RWPE2 (cell line): ENCODE measurements at regions not wholly inside any gene's neighbourhood (a gene's known extent, or its start where the extent isn't known, plus 50 kb on each side); places are given as distances from the start of the nearest gene placed in this dataset.

ENCODE experiments used
- ATAC-seq: fragments of 200-7000 bp; cut with Tn5 transposase; 3 replicates; pipeline ENCODE4 v1.9.1; 2021; ENCODE audit warnings: low read depth
- DNase-seq: peaks from one replicate; pipeline ENCODE4 v3.0.0-alpha.2; 2020; ENCODE audit warnings: low spot score
- H3K27ac ChIP-seq: fragments of 450-650 bp; 2 replicates; pipeline ENCODE4 v1.5.1; 2017; ENCODE audit warnings: mild to moderate bottlenecking; ENCODE audit not compliant: poor library complexity, severe bottlenecking
- H3K27me3 ChIP-seq: fragments of 250-450 bp; sonication (Bioruptor Pico); 2 replicates; pipeline ENCODE4 v1.5.1; 2021; ENCODE audit warnings: mild to moderate bottlenecking, moderate library complexity; ENCODE audit not compliant: insufficient read depth, poor library complexity, severe bottlenecking
- H3K36me3 ChIP-seq: fragments of 250-450 bp; sonication (Bioruptor Pico); 2 replicates; pipeline ENCODE4 v1.5.1; 2020; ENCODE audit warnings: low read depth, mild to moderate bottlenecking, moderate library complexity
- H3K4me1 ChIP-seq: fragments of 250-450 bp; sonication (Bioruptor Pico); 2 replicates; pipeline ENCODE4 v1.5.1; 2021; ENCODE audit warnings: mild to moderate bottlenecking, moderate library complexity; ENCODE audit not compliant: insufficient read depth, poor library complexity, severe bottlenecking
- H3K4me3 ChIP-seq: fragments of 250-450 bp; sonication (Bioruptor Pico); 2 replicates; pipeline ENCODE4 v1.5.1; 2021; ENCODE audit warnings: mild to moderate bottlenecking, moderate library complexity; ENCODE audit not compliant: severe bottlenecking
- H3K9me3 ChIP-seq: fragments of 250-450 bp; sonication (Bioruptor Pico); 2 replicates; pipeline ENCODE4 v1.5.1; 2021; ENCODE audit warnings: mild to moderate bottlenecking, moderate library complexity; ENCODE audit not compliant: severe bottlenecking
- TF ChIP-seq, protein P1 (sequence below): fragments of 450-650 bp; IDR thresholded peaks from one replicate; pipeline ENCODE4 v1.5.1; 2017; ENCODE audit warnings: mild to moderate bottlenecking, moderate library complexity; ENCODE audit not compliant: poor library complexity, severe bottlenecking

DNA sequence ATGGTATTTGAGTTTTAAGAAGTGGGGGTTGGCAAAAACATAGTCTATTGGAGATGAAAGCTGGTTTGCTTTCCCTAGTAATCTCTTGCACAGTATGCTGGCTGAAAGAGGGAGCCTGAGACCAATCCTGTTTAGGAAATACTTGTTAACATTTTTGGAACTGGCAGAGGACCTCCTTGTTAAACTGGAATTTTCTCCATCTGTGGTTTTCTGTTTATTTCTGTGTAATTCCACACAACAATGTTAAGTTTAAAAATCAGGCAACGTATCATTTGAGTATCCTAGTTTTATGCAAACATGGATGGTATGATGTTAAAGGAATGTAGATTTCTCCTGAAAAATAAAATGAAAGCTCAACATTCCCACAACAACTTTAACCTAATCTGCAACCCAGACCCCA is 536.0 kb upstream of the TBL1XR1 start:
- TF ChIP-seq, protein P1, sequence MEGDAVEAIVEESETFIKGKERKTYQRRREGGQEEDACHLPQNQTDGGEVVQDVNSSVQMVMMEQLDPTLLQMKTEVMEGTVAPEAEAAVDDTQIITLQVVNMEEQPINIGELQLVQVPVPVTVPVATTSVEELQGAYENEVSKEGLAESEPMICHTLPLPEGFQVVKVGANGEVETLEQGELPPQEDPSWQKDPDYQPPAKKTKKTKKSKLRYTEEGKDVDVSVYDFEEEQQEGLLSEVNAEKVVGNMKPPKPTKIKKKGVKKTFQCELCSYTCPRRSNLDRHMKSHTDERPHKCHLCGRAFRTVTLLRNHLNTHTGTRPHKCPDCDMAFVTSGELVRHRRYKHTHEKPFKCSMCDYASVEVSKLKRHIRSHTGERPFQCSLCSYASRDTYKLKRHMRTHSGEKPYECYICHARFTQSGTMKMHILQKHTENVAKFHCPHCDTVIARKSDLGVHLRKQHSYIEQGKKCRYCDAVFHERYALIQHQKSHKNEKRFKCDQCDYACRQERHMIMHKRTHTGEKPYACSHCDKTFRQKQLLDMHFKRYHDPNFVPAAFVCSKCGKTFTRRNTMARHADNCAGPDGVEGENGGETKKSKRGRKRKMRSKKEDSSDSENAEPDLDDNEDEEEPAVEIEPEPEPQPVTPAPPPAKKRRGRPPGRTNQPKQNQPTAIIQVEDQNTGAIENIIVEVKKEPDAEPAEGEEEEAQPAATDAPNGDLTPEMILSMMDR, result no peak
- no peaks in the 10 kb centered on the region for H3K27me3 ChIP-seq
- no peak overlapping the region for H3K4me3 ChIP-seq
- H3K36me3 ChIP-seq, result no peaks in the 10 kb centered on the region
- H3K9me3 ChIP-seq, result no peaks in the 10 kb centered on the region
- H3K4me1 ChIP-seq, result no peaks in the 10 kb centered on the region
- DNase-seq, result no peak
- ATAC-seq, result no peak
- H3K27ac ChIP-seq, result no peak overlapping the region

DNA sequence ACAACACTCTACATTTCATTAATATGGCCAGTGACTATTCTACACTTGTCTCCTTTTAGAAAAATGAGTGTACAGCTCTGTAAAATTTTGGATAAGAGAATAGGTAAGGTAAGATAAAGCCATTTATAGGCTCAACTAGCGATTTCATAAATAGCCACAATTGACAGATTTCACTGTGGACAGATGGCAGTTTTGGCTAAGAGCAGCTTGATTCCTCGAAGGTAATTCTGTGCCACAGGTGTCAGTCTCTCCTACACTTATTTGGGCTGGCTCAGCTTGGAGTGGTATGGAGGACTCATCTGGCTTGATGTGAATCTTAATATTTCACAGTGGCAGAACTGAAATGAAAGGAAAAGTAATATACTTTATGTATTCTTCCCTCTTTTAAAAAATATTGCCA is 536.7 kb upstream of the TBL1XR1 start:
- H3K27me3 ChIP-seq, result no peaks in the 10 kb centered on the region
- ATAC-seq, result no peak
- no peak overlapping the region for H3K27ac ChIP-seq
- no peak for DNase-seq
- no peak overlapping the region for H3K4me3 ChIP-seq
- H3K9me3 ChIP-seq, result no peaks in the 10 kb centered on the region
- TF ChIP-seq, protein P1, result no peak
- H3K4me1 ChIP-seq, result no peaks in the 10 kb centered on the region
- H3K36me3 ChIP-seq, result no peaks in the 10 kb centered on the region

DNA sequence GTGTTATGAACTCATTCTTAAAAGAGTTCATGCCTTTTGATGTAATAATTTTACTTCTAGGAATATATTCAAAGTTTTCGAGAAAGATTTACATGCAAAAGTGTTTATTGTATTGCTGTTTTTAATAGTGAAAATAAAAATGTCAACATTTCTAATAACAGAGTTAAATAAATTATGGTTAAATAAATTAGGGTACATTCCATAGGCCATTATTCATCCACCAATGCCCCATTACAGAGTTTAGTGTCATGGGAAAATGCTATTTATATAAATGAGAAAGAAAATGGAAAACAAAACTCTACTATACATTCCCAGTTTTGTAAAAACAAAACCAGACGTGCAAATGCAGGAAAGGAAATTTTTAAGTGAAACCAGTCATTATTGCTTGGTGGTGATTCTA is 538.1 kb upstream of the TBL1XR1 start:
- Histone ChIP-seq H3K27me3 (no peaks in the 10 kb centered on the region), H3K4me3 (no peak overlapping the region), H3K27ac (no peak overlapping the region), H3K4me1 (no peaks in the 10 kb centered on the region), H3K36me3 (no peaks in the 10 kb centered on the region), H3K9me3 (no peaks in the 10 kb centered on the region)
- TF ChIP-seq, protein P1, result no peak
- DNase-seq (no peak), ATAC-seq (no peak)

DNA sequence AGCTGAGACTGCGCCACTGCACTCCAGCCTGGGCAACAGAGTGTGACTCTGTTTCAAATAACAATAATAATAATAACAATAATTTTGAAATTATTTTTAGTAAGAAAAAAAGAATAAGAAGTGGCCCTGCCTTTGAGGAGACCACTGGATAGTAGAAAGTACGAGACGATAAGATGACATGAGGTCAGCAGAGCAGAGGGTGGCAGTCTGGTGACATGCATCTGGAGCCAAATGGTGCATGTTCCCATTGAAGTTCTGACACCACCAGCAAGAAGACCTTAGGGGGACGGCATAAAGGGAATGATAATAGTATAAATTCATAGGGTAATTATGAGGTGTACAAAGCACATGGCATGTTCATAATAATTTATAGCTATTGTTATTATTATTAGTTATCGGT is 542.2 kb upstream of the TBL1XR1 start:
- ATAC-seq, result no peak
- no peak overlapping the region for H3K27ac ChIP-seq
- DNase-seq, result no peak
- no peaks in the 10 kb centered on the region for H3K9me3 ChIP-seq
- no peaks in the 10 kb centered on the region for H3K27me3 ChIP-seq
- TF ChIP-seq, protein P1, result no peak
- H3K36me3 ChIP-seq, result no peaks in the 10 kb centered on the region
- H3K4me3 ChIP-seq, result no peak overlapping the region
- H3K4me1 ChIP-seq, result no peaks in the 10 kb centered on the region

DNA sequence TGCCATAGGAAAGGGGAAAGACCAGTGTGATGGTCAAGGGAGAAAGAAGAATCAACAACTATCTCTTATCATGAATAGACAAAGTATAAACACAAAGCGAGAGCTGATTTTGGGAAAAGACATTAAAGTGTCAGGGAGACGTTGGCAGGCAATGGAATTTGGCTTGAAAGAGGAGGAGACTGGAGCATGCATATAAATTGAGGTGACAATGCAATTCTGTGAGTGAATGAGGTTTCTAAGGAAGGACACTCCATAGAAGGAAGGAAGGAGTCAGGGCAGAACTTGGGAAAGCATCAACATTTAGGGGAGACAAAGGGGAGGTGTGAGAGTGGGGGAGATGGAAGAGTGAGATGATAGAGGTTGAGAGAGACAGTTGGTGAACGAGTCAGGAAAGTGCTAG is 543.0 kb upstream of the TBL1XR1 start:
- TF ChIP-seq, protein P1, result no peak
- Histone ChIP-seq H3K36me3 (no peaks in the 10 kb centered on the region), H3K4me1 (no peaks in the 10 kb centered on the region), H3K27me3 (no peaks in the 10 kb centered on the region), H3K27ac (no peak overlapping the region), H3K4me3 (no peak overlapping the region), H3K9me3 (no peaks in the 10 kb centered on the region)
- DNase-seq, result no peak
- ATAC-seq, result no peak
